ENCODE measurements at regions not wholly inside any gene's neighbourhood (a gene's known extent, or its start where the extent isn't known, plus 50 kb on each side); places are given as distances from the start of the nearest gene placed in this dataset.

GRCh38 chr4:106677213-106677612, 308.6 kb upstream of the GIMD1 start:
- Mint-ChIP-seq H3K4me3 (no peak overlapping the region), H3K27ac (no peak overlapping the region), H3K9me3 (ENCODE audit: insufficient read depth) (no peaks in the 10 kb centered on the region), H3K27me3 (no peaks in the 10 kb centered on the region), H3K4me1 (no peaks in the 10 kb centered on the region)
- Histone ChIP-seq H3K9ac (ENCODE audit: low read length) (no peak overlapping the region), H3K9me3 (ENCODE audit: control extremely low read depth in 1 of 3, control insufficient read depth in 2 of 3, insufficient read depth in 1 of 3, low read length in 2 of 3) (peaks cover 0 to 8% (median 1%) of the 10 kb centered on the region in 3 donors), H3K4me1 (ENCODE audit: control insufficient read depth in 2 of 2, insufficient read depth in 2 of 2, low read length in 2 of 2) (no peaks in the 10 kb centered on the region), H3K4me3 (ENCODE audit: control extremely low read depth in 1 of 5, extremely low read depth in 1 of 5, insufficient read depth in 1 of 5, low read depth in 2 of 5, low read length in 4 of 5) (no peak overlapping the region), H2AFZ (ENCODE audit: insufficient read depth, low read depth, low read length, poor library complexity, severe bottlenecking) (no peak overlapping the region), H3K79me2 (ENCODE audit: control insufficient read depth, insufficient read depth, low read length) (no peaks in the 10 kb centered on the region), H4K20me1 (ENCODE audit: control insufficient read depth, insufficient read depth, low read length, poor library complexity, severe bottlenecking) (no peaks in the 10 kb centered on the region), H3K27ac (ENCODE audit: low read length in 2 of 2) (no peak overlapping the region), H3K36me3 (replicated peaks in 1 of 2; ENCODE audit: control extremely low read depth in 1 of 2, control insufficient read depth in 1 of 2, extremely low read depth in 1 of 2, insufficient read depth in 2 of 2, low read length in 1 of 2) (no peaks in the 10 kb centered on the region), H3K27me3 (replicated peaks in 1 of 4; ENCODE audit: control extremely low read depth in 1 of 4, control insufficient read depth in 3 of 4, insufficient read depth in 4 of 4, low read length in 3 of 4) (no peaks in the 10 kb centered on the region), H3K4me2 (replicated peaks; ENCODE audit: low read depth, low read length, poor library complexity, severe bottlenecking) (no peak overlapping the region)
- ChIA-PET POLR2A (no interaction called here), CTCF (no interaction called here)
- intact Hi-C loops (cut with micrococcal nuclease): no loop called here
- no peak for DNase-seq
- TF ChIP-seq CTCF (IDR thresholded peaks at IDR 0.05) (no peak), EZH2 (IDR thresholded peaks at IDR 0.05; ENCODE audit: borderline replicate concordance, insufficient read depth, low read depth, low read length, poor library complexity, severe bottlenecking) (no peak)
- no peak for ATAC-seq (ENCODE audit: low read depth)

GRCh38 chr4:106676173-106676921, 307.8 kb upstream of the GIMD1 start:
- Mint-ChIP-seq H3K27ac (no peak overlapping the region), H3K4me3 (no peak overlapping the region), H3K9me3 (ENCODE audit: insufficient read depth) (no peaks in the 10 kb centered on the region), H3K27me3 (no peaks in the 10 kb centered on the region), H3K4me1 (no peaks in the 10 kb centered on the region)
- Histone ChIP-seq H3K9me3 (ENCODE audit: control extremely low read depth in 1 of 3, control insufficient read depth in 2 of 3, insufficient read depth in 1 of 3, low read length in 2 of 3) (peaks cover 0 to 2% (median 1%) of the 10 kb centered on the region in 3 donors), H2AFZ (ENCODE audit: insufficient read depth, low read depth, low read length, poor library complexity, severe bottlenecking) (no peak overlapping the region), H4K20me1 (ENCODE audit: control insufficient read depth, insufficient read depth, low read length, poor library complexity, severe bottlenecking) (no peaks in the 10 kb centered on the region), H3K36me3 (replicated peaks in 1 of 2; ENCODE audit: control extremely low read depth in 1 of 2, control insufficient read depth in 1 of 2, extremely low read depth in 1 of 2, insufficient read depth in 2 of 2, low read length in 1 of 2) (no peaks in the 10 kb centered on the region), H3K4me1 (ENCODE audit: control insufficient read depth in 2 of 2, insufficient read depth in 2 of 2, low read length in 2 of 2) (no peaks in the 10 kb centered on the region), H3K79me2 (ENCODE audit: control insufficient read depth, insufficient read depth, low read length) (no peaks in the 10 kb centered on the region), H3K9ac (ENCODE audit: low read length) (no peak overlapping the region), H3K4me3 (ENCODE audit: control extremely low read depth in 1 of 5, extremely low read depth in 1 of 5, insufficient read depth in 1 of 5, low read depth in 2 of 5, low read length in 4 of 5) (no peak overlapping the region), H3K4me2 (replicated peaks; ENCODE audit: low read depth, low read length, poor library complexity, severe bottlenecking) (no peak overlapping the region), H3K27me3 (replicated peaks in 1 of 4; ENCODE audit: control extremely low read depth in 1 of 4, control insufficient read depth in 3 of 4, insufficient read depth in 4 of 4, low read length in 3 of 4) (no peaks in the 10 kb centered on the region), H3K27ac (ENCODE audit: low read length in 2 of 2) (no peak overlapping the region)
- ChIA-PET POLR2A (no interaction called here), CTCF (interaction anchor here (0.6 kb wide), 1 partner anchor 288 kb away, joined by 4 read pairs; no protein-coding TSS in a partner anchor)
- intact Hi-C loops (cut with micrococcal nuclease): no loop called here
- ATAC-seq (ENCODE audit: low read depth) (no peak), DNase-seq (no peak)
- WGBS (ENCODE audit: insufficient coverage): 100% methylated on average over 1 of the region's 3 CpGs
- TF ChIP-seq EZH2 (IDR thresholded peaks at IDR 0.05; ENCODE audit: borderline replicate concordance, insufficient read depth, low read depth, low read length, poor library complexity, severe bottlenecking) (no peak), CTCF (IDR thresholded peaks at IDR 0.05) (no peak)

Measured in B cell (primary cell).